LNCAP (cell line): ENCODE measurements at regions not wholly inside any gene's neighbourhood (a gene's known extent, or its start where the extent isn't known, plus 50 kb on each side); places are given as distances from the start of the nearest gene placed in this dataset.

Experiments used
- CTCF ChIP-seq: fragments of 450-650 bp; IDR thresholded peaks from 2 replicates; pipeline ENCODE4 v1.5.1; 2017; ENCODE audit warnings: mild to moderate bottlenecking

- no peak for TF ChIP-seq CTCF
Measured at GRCh38 chrX:69051901-69052300, 113.4 kb downstream of the PJA1 start.

- no peak for TF ChIP-seq CTCF
Measured at GRCh38 chrX:69050051-69050765, 115.0 kb downstream of the PJA1 start.

- TF ChIP-seq CTCF: no peak
Measured at GRCh38 chrX:69046996-69047490, 118.2 kb downstream of the PJA1 start.

GRCh38 chrX:69045616-69046345 is 119.5 kb downstream of the PJA1 start:
- no peak for TF ChIP-seq CTCF

GRCh38 chrX:69038816-69039215 is 126.4 kb downstream of the PJA1 start:
- no peak for TF ChIP-seq CTCF

- TF ChIP-seq CTCF: no peak
Measured at GRCh38 chrX:69038188-69038587, 127.1 kb downstream of the PJA1 start.

GRCh38 chrX:69037786-69038185 is 127.5 kb downstream of the PJA1 start:
- TF ChIP-seq CTCF: no peak
